ENCODE measurements at regions not wholly inside any gene's neighbourhood (a gene's known extent, or its start where the extent isn't known, plus 50 kb on each side); places are given as distances from the start of the nearest gene placed in this dataset.
"Not testable (repeated sequence)": the region's sequence is repeated elsewhere in the genome, so short reads cannot be mapped to it uniquely, and the experiment has no call there.

- DNase-seq (no peak), ATAC-seq (peak; percentile 36)
- no peak for TF ChIP-seq CTCF (IDR thresholded peaks at IDR 0.05)
- Histone ChIP-seq H3K27me3 (no peaks in the 10 kb centered on the region), H3K27ac (no peak overlapping the region), H3K4me1 (no peaks in the 10 kb centered on the region), H3K4me3 (no peak overlapping the region), H3K9me3 (no peaks in the 10 kb centered on the region), H3K36me3 (no peaks in the 10 kb centered on the region)
- intact Hi-C loops (cut with DNase I) = no loop called here
Observed at GRCh38 chr21:15669247-15669646, 60.5 kb upstream of the USP25 start.

GRCh38 chr21:15671188-15671587, 58.6 kb upstream of the USP25 start:
- H3K4me1 ChIP-seq = no peaks in the 10 kb centered on the region
- no peaks in the 10 kb centered on the region for H3K27me3 ChIP-seq
- no peak for TF ChIP-seq CTCF (IDR thresholded peaks at IDR 0.05)
- ATAC-seq = no peak
- no peaks in the 10 kb centered on the region for H3K36me3 ChIP-seq
- no peaks in the 10 kb centered on the region for H3K9me3 ChIP-seq
- no peak for DNase-seq
- intact Hi-C loops (cut with DNase I) = no loop called here
- no peak overlapping the region for H3K4me3 ChIP-seq
- no peak overlapping the region for H3K27ac ChIP-seq

- H3K36me3 ChIP-seq; H3K4me1 ChIP-seq; H3K27ac ChIP-seq; intact Hi-C loops (cut with DNase I); H3K4me3 ChIP-seq; H3K27me3 ChIP-seq; H3K9me3 ChIP-seq; DNase-seq; ATAC-seq: not testable (repeated sequence)
Observed at GRCh38 chr21:15672578-15672977, 57.2 kb upstream of the USP25 start.

GRCh38 chr21:15676935-15677334, 52.8 kb upstream of the USP25 start:
- Histone ChIP-seq H3K36me3 (no peaks in the 10 kb centered on the region), H3K4me3 (no peak overlapping the region), H3K27ac (no peak overlapping the region), H3K27me3 (no peaks in the 10 kb centered on the region), H3K9me3 (no peaks in the 10 kb centered on the region), H3K4me1 (no peaks in the 10 kb centered on the region)
- ATAC-seq (no peak), DNase-seq (no peak)
- intact Hi-C loops (cut with DNase I) = no loop called here
- no peak for TF ChIP-seq CTCF (IDR thresholded peaks at IDR 0.05)

GRCh38 chr21:15679630-15680029, 50.2 kb upstream of the USP25 start:
- Histone ChIP-seq H3K36me3 (no peaks in the 10 kb centered on the region), H3K4me3 (no peak overlapping the region), H3K4me1 (peaks cover 6% of the 10 kb centered on the region), H3K27me3 (no peaks in the 10 kb centered on the region), H3K9me3 (no peaks in the 10 kb centered on the region), H3K27ac (no peak overlapping the region)
- no peak for ATAC-seq
- intact Hi-C loops (cut with DNase I) = no loop called here
- no peak for DNase-seq
- TF ChIP-seq CTCF (IDR thresholded peaks at IDR 0.05) = peak; percentile 11
